HG03342 (cell line): ENCODE measurements at regions not wholly inside any gene's neighbourhood (a gene's known extent, or its start where the extent isn't known, plus 50 kb on each side); places are given as distances from the start of the nearest gene placed in this dataset.

Source experiments
- ATAC-seq: cut with Tn5 transposase; IDR thresholded peaks from one replicate; pipeline ENCODE4 v1.9.1; 2021; ENCODE audit warnings: mild to moderate bottlenecking, moderate library complexity; ENCODE audit not compliant: unreplicated experiment

- no peak for ATAC-seq
Measured at GRCh38 chrX:122500556-122500955, 683.5 kb upstream of the GRIA3 start.

- no peak for ATAC-seq
Measured at GRCh38 chrX:122501652-122502051, 682.4 kb upstream of the GRIA3 start.

GRCh38 chrX:122504026-122504425, 680.1 kb upstream of the GRIA3 start:
- ATAC-seq: no peak

- no peak for ATAC-seq
Measured at GRCh38 chrX:122512561-122513072, 671.5 kb upstream of the GRIA3 start.

GRCh38 chrX:122517786-122518185, 666.3 kb upstream of the GRIA3 start:
- ATAC-seq: no peak

- ATAC-seq: no peak
Measured at GRCh38 chrX:122545778-122546177, 638.3 kb upstream of the GRIA3 start.

GRCh38 chrX:122546269-122546668, 637.8 kb upstream of the GRIA3 start:
- no peak for ATAC-seq

- no peak for ATAC-seq
Measured at GRCh38 chrX:122552286-122552800, 631.7 kb upstream of the GRIA3 start.

- no peak for ATAC-seq
Measured at GRCh38 chrX:122555925-122556324, 628.2 kb upstream of the GRIA3 start.

GRCh38 chrX:122565952-122566351, 618.1 kb upstream of the GRIA3 start:
- no peak for ATAC-seq

- ATAC-seq: no peak
Measured at GRCh38 chrX:122566401-122566800, 617.7 kb upstream of the GRIA3 start.

GRCh38 chrX:122567911-122568310, 616.2 kb upstream of the GRIA3 start:
- ATAC-seq: no peak

- no peak for ATAC-seq
Measured at GRCh38 chrX:122572461-122572860, 611.6 kb upstream of the GRIA3 start.

- no peak for ATAC-seq
Measured at GRCh38 chrX:122579036-122579435, 605.0 kb upstream of the GRIA3 start.

- no peak for ATAC-seq
Measured at GRCh38 chrX:122579526-122579925, 604.6 kb upstream of the GRIA3 start.

- no peak for ATAC-seq
Measured at GRCh38 chrX:122582280-122582974, 601.7 kb upstream of the GRIA3 start.

GRCh38 chrX:122582975-122583305, 601.1 kb upstream of the GRIA3 start:
- no peak for ATAC-seq

GRCh38 chrX:122583551-122583950, 600.5 kb upstream of the GRIA3 start:
- ATAC-seq: no peak

- ATAC-seq: no peak
Measured at GRCh38 chrX:122584981-122585380, 599.1 kb upstream of the GRIA3 start.

- ATAC-seq: no peak
Measured at GRCh38 chrX:122586831-122587230, 597.2 kb upstream of the GRIA3 start.

- ATAC-seq: no peak
Measured at GRCh38 chrX:122591546-122591945, 592.5 kb upstream of the GRIA3 start.

GRCh38 chrX:122596998-122597397, 587.1 kb upstream of the GRIA3 start:
- ATAC-seq: no peak

GRCh38 chrX:122622795-122623194, 561.3 kb upstream of the GRIA3 start:
- ATAC-seq: no peak
